ENCODE measurements at regions not wholly inside any gene's neighbourhood (a gene's known extent, or its start where the extent isn't known, plus 50 kb on each side); places are given as distances from the start of the nearest gene placed in this dataset.

GRCh38 chr2:143840601-143841000 is 679.3 kb downstream of the ZEB2 start:
- H3K4me3 ChIP-seq (ENCODE audit: low read depth, low read length) = no peak overlapping the region
- no peaks in the 10 kb centered on the region for H3K36me3 ChIP-seq (ENCODE audit: control insufficient read depth in 2 of 2, insufficient read depth in 1 of 2, low read length in 2 of 2)
- TF ChIP-seq ZNF530 (tag by site-specific recombination; IDR thresholded peaks at IDR 0.05; ENCODE audit: low read depth) (no peak), SALL2 (tag by site-specific recombination; IDR thresholded peaks at IDR 0.05; ENCODE audit: borderline replicate concordance) (no peak), ZNF311 (tag by site-specific recombination; IDR thresholded peaks at IDR 0.05; ENCODE audit: borderline replicate concordance) (no peak), ZNF26 (tag by site-specific recombination; IDR thresholded peaks at IDR 0.05) (no peak), ZNF548 (tag by site-specific recombination; IDR thresholded peaks at IDR 0.05) (no peak), ZNF580 (tag by site-specific recombination; IDR thresholded peaks at IDR 0.05) (no peak), ZNF433 (tag by site-specific recombination; IDR thresholded peaks at IDR 0.05; ENCODE audit: low read depth) (no peak), ZNF626 (tag by site-specific recombination; IDR thresholded peaks at IDR 0.05) (no peak), ZNF416 (tag by site-specific recombination; IDR thresholded peaks at IDR 0.05) (no peak), ZNF785 (tag by site-specific recombination; IDR thresholded peaks at IDR 0.05) (no peak), ZNF549 (tag by site-specific recombination; IDR thresholded peaks at IDR 0.05) (no peak), PRDM4 (tag by site-specific recombination; IDR thresholded peaks at IDR 0.05) (no peak), ZNF37A (tag by site-specific recombination; IDR thresholded peaks at IDR 0.05) (no peak)
- no peak overlapping the region for H3K27ac ChIP-seq (ENCODE audit: extremely low read depth, low read depth, low read length)
- no peaks in the 10 kb centered on the region for H3K4me1 ChIP-seq (ENCODE audit: control insufficient read depth, insufficient read depth, low read length)
- CTCF ChIA-PET = interaction anchor here (0.7 kb wide), 1 partner anchor 296 kb away, joined by 3 read pairs; no protein-coding TSS in a partner anchor
- POLR2A ChIA-PET = no interaction called here
- no peaks in the 10 kb centered on the region for H3K9me3 ChIP-seq (ENCODE audit: control insufficient read depth, insufficient read depth, low read depth, low read length)

GRCh38 chr2:143840194-143840593 is 679.7 kb downstream of the ZEB2 start:
- Histone ChIP-seq H3K27ac (ENCODE audit: extremely low read depth, low read depth, low read length) (no peak overlapping the region), H3K9me3 (ENCODE audit: control insufficient read depth, insufficient read depth, low read depth, low read length) (no peaks in the 10 kb centered on the region), H3K36me3 (ENCODE audit: control insufficient read depth in 2 of 2, insufficient read depth in 1 of 2, low read length in 2 of 2) (no peaks in the 10 kb centered on the region), H3K4me3 (ENCODE audit: low read depth, low read length) (no peak overlapping the region), H3K4me1 (ENCODE audit: control insufficient read depth, insufficient read depth, low read length) (no peaks in the 10 kb centered on the region)
- POLR2A ChIA-PET = no interaction called here
- CTCF ChIA-PET = interaction anchor here (0.7 kb wide), 1 partner anchor 295 kb away, joined by 3 read pairs; no protein-coding TSS in a partner anchor
- TF ChIP-seq ZNF16 (tag by site-specific recombination; IDR thresholded peaks at IDR 0.05; ENCODE audit: low read depth) = no peak
- no peak for TF ChIP-seq ZBTB21 (tag by site-specific recombination; IDR thresholded peaks at IDR 0.05)
- TF ChIP-seq ATF2 (tag by site-specific recombination; IDR thresholded peaks at IDR 0.05; ENCODE audit: low read depth) = no peak
- TF ChIP-seq ZNF513 (tag by site-specific recombination; IDR thresholded peaks at IDR 0.05) = no peak
- no peak for TF ChIP-seq ZFP69B (tag by site-specific recombination; IDR thresholded peaks at IDR 0.05)
- no peak for TF ChIP-seq ZBTB49 (tag by site-specific recombination; IDR thresholded peaks at IDR 0.05; ENCODE audit: low read depth)
- TF ChIP-seq ZNF302 (tag by site-specific recombination; IDR thresholded peaks at IDR 0.05; ENCODE audit: low read depth) = no peak
- no peak for TF ChIP-seq SP3 (tag by site-specific recombination; IDR thresholded peaks at IDR 0.05)
- TF ChIP-seq KLF16 (tag by site-specific recombination; IDR thresholded peaks at IDR 0.05) = no peak
- no peak for TF ChIP-seq IKZF3 (tag by site-specific recombination; IDR thresholded peaks at IDR 0.05)
- no peak for TF ChIP-seq ZSCAN18 (tag by site-specific recombination; IDR thresholded peaks at IDR 0.05)
